Mesendoderm (in vitro differentiated cells): ENCODE measurements at regions not wholly inside any gene's neighbourhood (a gene's known extent, or its start where the extent isn't known, plus 50 kb on each side); places are given as distances from the start of the nearest gene placed in this dataset.

Source experiments
- DNase-seq: peaks from one replicate; pipeline ENCODE4 v3.0.0; 2013
- H2AK5ac ChIP-seq: 2 replicates; pipeline ENCODE4 v1.6.1; 2013; ENCODE audit warnings: low read length, inconsistent platforms
- H2BK120ac ChIP-seq: 2 replicates; pipeline ENCODE4 v1.6.1; 2013; ENCODE audit warnings: low read depth, mild to moderate bottlenecking, low read length, moderate library complexity, mixed read lengths
- H2BK15ac ChIP-seq: replicated peaks from 2 replicates; pipeline ENCODE4 v1.6.1; 2013; ENCODE audit warnings: low read depth, mild to moderate bottlenecking, moderate library complexity
- H2BK5ac ChIP-seq: 2 replicates; pipeline ENCODE4 v1.6.1; 2013; ENCODE audit warnings: low read length, inconsistent platforms
- H3K18ac ChIP-seq: 2 replicates; pipeline ENCODE4 v1.6.1; 2013; ENCODE audit warnings: mild to moderate bottlenecking, low read length, mixed read lengths
- H3K23ac ChIP-seq: one replicate; pipeline ENCODE4 v1.6.1; 2013; ENCODE audit warnings: low read length
- H3K27ac ChIP-seq: 2 replicates; pipeline ENCODE4 v1.5.1; 2013; ENCODE audit warnings: low read depth, mild to moderate bottlenecking, inconsistent platforms, low read length, moderate library complexity
- H3K27me3 ChIP-seq: 2 replicates; pipeline ENCODE4 v1.6.1; 2013; ENCODE audit warnings: low read length, control low read depth, mild to moderate bottlenecking, inconsistent platforms; ENCODE audit not compliant: insufficient read depth, poor library complexity
- H3K36me3 ChIP-seq: 2 replicates; pipeline ENCODE4 v1.6.1; 2013; ENCODE audit warnings: low read length, inconsistent platforms; ENCODE audit not compliant: control insufficient read depth, insufficient read depth
- H3K4ac ChIP-seq: one replicate; pipeline ENCODE4 v1.6.1; 2013; ENCODE audit warnings: low read depth, mild to moderate bottlenecking, low read length, moderate library complexity
- H3K4me1 ChIP-seq: 2 replicates; pipeline ENCODE4 v1.6.1; 2013; ENCODE audit warnings: low read depth, low read length, inconsistent platforms; ENCODE audit not compliant: control insufficient read depth
- H3K4me2 ChIP-seq: 2 replicates; pipeline ENCODE4 v1.6.1; 2013; ENCODE audit warnings: low read length
- H3K4me3 ChIP-seq: 2 replicates; pipeline ENCODE4 v1.5.1; 2013; ENCODE audit warnings: mild to moderate bottlenecking, low read length
- H3K56ac ChIP-seq: one replicate; pipeline ENCODE4 v1.6.1; 2013; ENCODE audit warnings: low read length
- H3K79me1 ChIP-seq: 2 replicates; pipeline ENCODE4 v1.6.1; 2013; ENCODE audit warnings: low read length, inconsistent platforms
- H3K79me2 ChIP-seq: 2 replicates; pipeline ENCODE4 v1.6.1; 2013; ENCODE audit warnings: mild to moderate bottlenecking, low read length; ENCODE audit not compliant: control insufficient read depth, insufficient read depth
- H3K9ac ChIP-seq: 2 replicates; pipeline ENCODE4 v1.6.1; 2013; ENCODE audit warnings: low read length, inconsistent platforms
- H4K5ac ChIP-seq: one replicate; pipeline ENCODE4 v1.6.1; 2013; ENCODE audit warnings: low read length
- H4K8ac ChIP-seq: one replicate; pipeline ENCODE4 v1.6.1; 2013; ENCODE audit warnings: low read depth, mild to moderate bottlenecking, control low read depth, low read length, moderate library complexity
- WGBS: extraction: QIAGEN DNeasy Blood & Tissue Kit; methylation state at CpG from one replicate; pipeline ENCODE4 v1.1.7; 2013; ENCODE audit warnings: low lambda C conversion rate, missing lambda C conversion rate; ENCODE audit not compliant: insufficient coverage; ENCODE audit errors: extremely low coverage; 5-methylcytosine and 5-hydroxymethylcytosine counted together

DNA sequence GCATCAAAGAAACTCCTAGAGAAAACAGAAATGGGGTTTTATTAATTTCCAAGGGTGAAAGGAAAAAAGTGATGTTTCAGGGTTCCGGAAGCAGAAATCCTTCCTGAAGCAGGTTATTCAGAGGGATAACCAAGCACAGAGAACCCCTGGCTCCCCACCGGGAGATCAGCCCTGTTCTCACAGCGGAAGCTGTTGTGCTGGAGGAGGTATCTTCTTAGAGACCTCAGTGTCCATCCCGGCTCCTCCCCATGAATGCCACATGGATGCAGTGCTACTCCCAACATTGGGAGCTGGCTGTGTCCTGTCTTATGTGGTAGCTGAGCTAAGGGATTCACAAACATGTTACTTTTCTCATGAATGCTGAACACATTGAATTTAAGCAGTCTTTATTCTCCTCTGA is 80.9 kb upstream of the IRX2 start:
- Histone ChIP-seq H3K9ac (no peak overlapping the region), H3K4me2 (no peak overlapping the region), H3K4me1 (no peaks in the 10 kb centered on the region), H3K18ac (no peak overlapping the region), H4K5ac (no peak overlapping the region), H3K4ac (no peak overlapping the region), H3K27me3 (no peaks in the 10 kb centered on the region), H2AK5ac (no peak overlapping the region), H2BK120ac (no peak overlapping the region), H3K56ac (no peak overlapping the region), H2BK15ac (no peak overlapping the region), H3K27ac (no peak overlapping the region), H3K4me3 (no peak overlapping the region), H3K23ac (no peak overlapping the region), H3K36me3 (no peaks in the 10 kb centered on the region), H4K8ac (no peak overlapping the region), H2BK5ac (no peak overlapping the region), H3K79me2 (no peaks in the 10 kb centered on the region), H3K79me1 (no peaks in the 10 kb centered on the region)
- no CpG with 5 or more reads among the region's 4 CpGs for WGBS
- DNase-seq, result peak; percentile 6

- Histone ChIP-seq H3K9ac (no peak overlapping the region), H3K4me3 (no peak overlapping the region), H2AK5ac (no peak overlapping the region), H3K56ac (no peak overlapping the region), H3K4ac (no peak overlapping the region), H3K18ac (no peak overlapping the region), H2BK5ac (no peak overlapping the region), H3K23ac (no peak overlapping the region), H2BK120ac (no peak overlapping the region), H2BK15ac (no peak overlapping the region), H3K27me3 (no peaks in the 10 kb centered on the region), H3K79me1 (no peaks in the 10 kb centered on the region), H3K27ac (no peak overlapping the region), H3K79me2 (no peaks in the 10 kb centered on the region), H4K8ac (no peak overlapping the region), H4K5ac (no peak overlapping the region), H3K36me3 (no peaks in the 10 kb centered on the region), H3K4me2 (no peak overlapping the region), H3K4me1 (no peaks in the 10 kb centered on the region)
- WGBS, result no CpG with 5 or more reads among the region's 4 CpGs
- DNase-seq, result no peak
Measured at GRCh38 chr5:2829239-2829638, 77.8 kb upstream of the IRX2 start.

GRCh38 chr5:2818936-2819335 is 67.5 kb upstream of the IRX2 start:
- Histone ChIP-seq H2BK5ac (no peak overlapping the region), H3K27me3 (no peaks in the 10 kb centered on the region), H3K56ac (no peak overlapping the region), H3K9ac (no peak overlapping the region), H3K4me3 (no peak overlapping the region), H3K4me1 (no peaks in the 10 kb centered on the region), H3K4ac (no peak overlapping the region), H4K5ac (no peak overlapping the region), H2AK5ac (no peak overlapping the region), H3K18ac (no peak overlapping the region), H2BK120ac (no peak overlapping the region), H3K36me3 (no peaks in the 10 kb centered on the region), H2BK15ac (no peak overlapping the region), H3K79me2 (no peaks in the 10 kb centered on the region), H4K8ac (no peak overlapping the region), H3K27ac (no peak overlapping the region), H3K4me2 (no peak overlapping the region), H3K79me1 (no peaks in the 10 kb centered on the region), H3K23ac (no peak overlapping the region)
- DNase-seq, result no peak
- no CpG with 5 or more reads among the region's 7 CpGs for WGBS

GRCh38 chr5:2817031-2817603 is 65.6 kb upstream of the IRX2 start:
- Histone ChIP-seq H3K79me1 (no peaks in the 10 kb centered on the region), H4K5ac (no peak overlapping the region), H3K56ac (no peak overlapping the region), H3K23ac (no peak overlapping the region), H3K18ac (no peak overlapping the region), H3K4me3 (no peak overlapping the region), H3K9ac (no peak overlapping the region), H3K4me1 (no peaks in the 10 kb centered on the region), H2AK5ac (no peak overlapping the region), H4K8ac (no peak overlapping the region), H3K4ac (no peak overlapping the region), H2BK120ac (no peak overlapping the region), H2BK15ac (no peak overlapping the region), H2BK5ac (no peak overlapping the region), H3K79me2 (no peaks in the 10 kb centered on the region), H3K27ac (no peak overlapping the region), H3K27me3 (no peaks in the 10 kb centered on the region), H3K4me2 (no peak overlapping the region), H3K36me3 (no peaks in the 10 kb centered on the region)
- WGBS, result no CpG with 5 or more reads among the region's 5 CpGs
- no peak for DNase-seq

DNA sequence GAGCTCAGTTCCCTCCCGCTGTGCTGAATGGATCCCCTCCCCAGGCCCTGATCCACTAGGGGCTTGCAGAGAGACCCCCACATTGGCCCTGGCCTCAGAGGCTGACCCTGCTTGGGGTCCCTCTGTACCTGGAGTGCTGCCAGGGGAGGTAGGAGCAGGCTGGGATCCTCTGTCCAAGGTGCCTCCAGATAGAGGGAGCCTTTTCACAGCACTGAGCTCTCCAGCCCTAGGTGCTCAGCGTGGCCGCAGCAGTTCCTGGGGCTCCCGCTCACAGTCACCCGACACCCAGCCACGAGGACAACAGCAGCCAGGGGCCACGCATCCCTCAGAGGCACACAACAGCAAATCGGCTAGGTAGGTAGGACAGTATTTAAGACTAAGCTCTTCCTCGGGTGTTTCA is 62.2 kb upstream of the IRX2 start:
- H3K79me2 ChIP-seq, result no peaks in the 10 kb centered on the region
- no peak overlapping the region for H3K56ac ChIP-seq
- no peaks in the 10 kb centered on the region for H3K27me3 ChIP-seq
- H3K4me3 ChIP-seq, result no peak overlapping the region
- no peak overlapping the region for H3K9ac ChIP-seq
- no peak overlapping the region for H2BK120ac ChIP-seq
- H2AK5ac ChIP-seq, result no peak overlapping the region
- H3K36me3 ChIP-seq, result no peaks in the 10 kb centered on the region
- no peak overlapping the region for H3K4ac ChIP-seq
- no peaks in the 10 kb centered on the region for H3K4me1 ChIP-seq
- no peak for DNase-seq
- H2BK15ac ChIP-seq, result no peak overlapping the region
- H4K5ac ChIP-seq, result no peak overlapping the region
- H3K27ac ChIP-seq, result no peak overlapping the region
- WGBS, result no CpG with 5 or more reads among the region's 9 CpGs
- no peak overlapping the region for H4K8ac ChIP-seq
- no peaks in the 10 kb centered on the region for H3K79me1 ChIP-seq
- no peak overlapping the region for H2BK5ac ChIP-seq
- H3K23ac ChIP-seq, result no peak overlapping the region
- H3K18ac ChIP-seq, result no peak overlapping the region
- no peak overlapping the region for H3K4me2 ChIP-seq

DNA sequence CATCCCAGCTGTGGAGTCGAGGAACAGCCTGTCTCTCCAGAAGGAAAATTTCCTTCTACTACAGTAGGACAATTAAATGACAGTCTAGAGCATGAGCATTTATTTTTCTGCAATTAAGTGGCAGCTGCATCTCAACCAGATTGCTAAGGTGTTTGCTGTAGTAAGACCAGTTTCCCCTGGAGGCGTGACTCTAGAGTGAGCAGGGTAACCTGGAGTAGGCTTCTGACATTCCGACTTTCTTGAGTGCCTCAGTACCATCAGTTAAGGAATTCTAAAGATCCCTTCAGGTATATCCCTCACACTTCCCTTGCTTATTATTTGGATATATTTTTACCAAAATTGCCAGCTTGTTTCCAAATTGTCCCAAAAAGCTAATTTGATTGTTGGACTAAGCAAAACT is 59.2 kb upstream of the IRX2 start:
- H3K79me2 ChIP-seq, result no peaks in the 10 kb centered on the region
- no peak overlapping the region for H3K56ac ChIP-seq
- H3K9ac ChIP-seq, result no peak overlapping the region
- H3K79me1 ChIP-seq, result no peaks in the 10 kb centered on the region
- no peak overlapping the region for H2BK5ac ChIP-seq
- no peak overlapping the region for H2AK5ac ChIP-seq
- no peak overlapping the region for H3K4me3 ChIP-seq
- no peak overlapping the region for H3K4ac ChIP-seq
- no peak overlapping the region for H3K18ac ChIP-seq
- no peak overlapping the region for H4K8ac ChIP-seq
- no peak overlapping the region for H4K5ac ChIP-seq
- no peak overlapping the region for H3K23ac ChIP-seq
- no peak overlapping the region for H2BK120ac ChIP-seq
- no peaks in the 10 kb centered on the region for H3K4me1 ChIP-seq
- H3K36me3 ChIP-seq, result no peaks in the 10 kb centered on the region
- H3K4me2 ChIP-seq, result no peak overlapping the region
- H3K27me3 ChIP-seq, result no peaks in the 10 kb centered on the region
- no peak for DNase-seq
- no peak overlapping the region for H2BK15ac ChIP-seq
- H3K27ac ChIP-seq, result no peak overlapping the region
- no CpG with 5 or more reads among the region's 3 CpGs for WGBS
